ENCODE measurements at regions not wholly inside any gene's neighbourhood (a gene's known extent, or its start where the extent isn't known, plus 50 kb on each side); places are given as distances from the start of the nearest gene placed in this dataset.
A peak's percentile ranks its signal among the peaks of the same experiment; 100 is the strongest.

- Mint-ChIP-seq H3K4me1 (peaks cover 39 to 72% (median 54%) of the 10 kb centered on the region in 7 donors), H3K9me3 (no peaks in the 10 kb centered on the region), H3K4me3 (peak overlapping the region; percentile 2 to 80 (median 62)), H3K27me3 (no peaks in the 10 kb centered on the region), H3K27ac (peak overlapping the region; percentile 67 to 99 (median 94)), H3K36me3 (peaks cover 0 to 2% (median 0%) of the 10 kb centered on the region in 5 donors)
- intact Hi-C loops (cut with micrococcal nuclease), result loop anchor here (1.0 to 10.0 kb wide), 7 partner anchors 8 to 520 kb away; partner anchors contain the start of genes ALDH5A1 (in 1 of the 2) and TDP2 (in 1 of the 2)
- ChIA-PET POLR2A (interaction anchor here (0.6 to 7.7 kb wide), 17 partner anchors 9 to 431 kb away, joined by 3 to 84 read pairs (median 6); partner anchors contain the start of genes C6orf62 and RIPOR2), CTCF (interaction anchor here (0.6 to 7.3 kb wide), 10 partner anchors 13 to 171 kb away, joined by 3 to 77 read pairs (median 5); partner anchors contain the start of gene RIPOR2)
- Histone ChIP-seq H3K27ac (ENCODE audit: low read depth, low read length) (peak overlapping the region; percentile 73), H3K4me3 (ENCODE audit: low read length) (no peak overlapping the region), H3K27me3 (ENCODE audit: control insufficient read depth in 2 of 2, insufficient read depth in 2 of 2, low read length in 2 of 2) (no peaks in the 10 kb centered on the region), H3K9me3 (ENCODE audit: control insufficient read depth in 2 of 3, low read length in 3 of 3) (no peaks in the 10 kb centered on the region), H3K4me1 (ENCODE audit: control insufficient read depth in 2 of 2, insufficient read depth in 2 of 2, low read length in 2 of 2) (peaks cover 13 to 38% of the 10 kb centered on the region in 2 donors), H3K36me3 (ENCODE audit: control insufficient read depth in 2 of 3, insufficient read depth in 3 of 3, low read length in 3 of 3) (no peaks in the 10 kb centered on the region)
- DNase-seq (peak in 7 of 9 donors; percentile 71 to 92 (median 84)), ATAC-seq (peak; percentile 93)
Observed at GRCh38 chr6:25014791-25015560, 79.2 kb upstream of the RIPOR2 start.

- ChIA-PET POLR2A (interaction anchor here (1.6 to 7.7 kb wide), 6 partner anchors 10 to 159 kb away, joined by 5 to 84 read pairs (median 16); partner anchors contain the start of gene RIPOR2), CTCF (interaction anchor here (0.5 to 7.3 kb wide), 6 partner anchors 11 to 545 kb away, joined by 3 to 77 read pairs (median 13); no protein-coding TSS in a partner anchor)
- Histone ChIP-seq H3K9me3 (ENCODE audit: control insufficient read depth in 2 of 3, low read length in 3 of 3) (no peaks in the 10 kb centered on the region), H3K27ac (ENCODE audit: low read depth, low read length) (no peak overlapping the region), H3K27me3 (ENCODE audit: control insufficient read depth in 2 of 2, insufficient read depth in 2 of 2, low read length in 2 of 2) (no peaks in the 10 kb centered on the region), H3K4me3 (ENCODE audit: low read length) (no peak overlapping the region), H3K4me1 (ENCODE audit: control insufficient read depth in 2 of 2, insufficient read depth in 2 of 2, low read length in 2 of 2) (peaks cover 9 to 34% of the 10 kb centered on the region in 2 donors), H3K36me3 (ENCODE audit: control insufficient read depth in 2 of 3, insufficient read depth in 3 of 3, low read length in 3 of 3) (no peaks in the 10 kb centered on the region)
- peak overlapping the region; percentile 11 to 98 (median 88) for H3K27ac Mint-ChIP-seq
- no peak for DNase-seq
- peaks cover 28 to 61% (median 43%) of the 10 kb centered on the region in 7 donors for H3K4me1 Mint-ChIP-seq
- H3K27me3 Mint-ChIP-seq, result no peaks in the 10 kb centered on the region
- ATAC-seq, result no peak
- intact Hi-C loops (cut with micrococcal nuclease), result loop anchor here (5.0 to 10.0 kb wide), 3 partner anchors 239 to 521 kb away; partner anchors contain the start of gene ALDH5A1 (in 1 of the 2)
- H3K9me3 Mint-ChIP-seq, result no peaks in the 10 kb centered on the region
- H3K4me3 Mint-ChIP-seq, result peak overlapping the region in 6 of 10 donors; percentile 5 to 60 (median 20)
- H3K36me3 Mint-ChIP-seq, result no peaks in the 10 kb centered on the region
Observed at GRCh38 chr6:25016014-25016720, 80.4 kb upstream of the RIPOR2 start.

GRCh38 chr6:25017486-25017885, 81.7 kb upstream of the RIPOR2 start:
- Histone ChIP-seq H3K36me3 (ENCODE audit: control insufficient read depth in 2 of 3, insufficient read depth in 3 of 3, low read length in 3 of 3) (no peaks in the 10 kb centered on the region), H3K4me3 (ENCODE audit: low read length) (no peak overlapping the region), H3K9me3 (ENCODE audit: control insufficient read depth in 2 of 3, low read length in 3 of 3) (no peaks in the 10 kb centered on the region), H3K27ac (ENCODE audit: low read depth, low read length) (peak overlapping the region; percentile 61), H3K27me3 (ENCODE audit: control insufficient read depth in 2 of 2, insufficient read depth in 2 of 2, low read length in 2 of 2) (no peaks in the 10 kb centered on the region), H3K4me1 (ENCODE audit: control insufficient read depth in 2 of 2, insufficient read depth in 2 of 2, low read length in 2 of 2) (peaks cover 9 to 34% of the 10 kb centered on the region in 2 donors)
- no peaks in the 10 kb centered on the region for H3K27me3 Mint-ChIP-seq
- H3K27ac Mint-ChIP-seq, result peak overlapping the region; percentile 40 to 98 (median 94)
- no peaks in the 10 kb centered on the region for H3K36me3 Mint-ChIP-seq
- no peaks in the 10 kb centered on the region for H3K9me3 Mint-ChIP-seq
- ATAC-seq (no peak), DNase-seq (no peak)
- peak overlapping the region; percentile 1 to 79 (median 62) for H3K4me3 Mint-ChIP-seq
- ChIA-PET POLR2A (interaction anchor here (0.5 to 7.7 kb wide), 32 partner anchors 9 to 305 kb away, joined by 3 to 84 read pairs (median 4); partner anchors contain the start of gene RIPOR2), CTCF (interaction anchor here (0.6 to 7.3 kb wide), 45 partner anchors 8 to 438 kb away, joined by 3 to 77 read pairs (median 4); partner anchors contain the start of gene RIPOR2)
- H3K4me1 Mint-ChIP-seq, result peaks cover 25 to 50% (median 41%) of the 10 kb centered on the region in 7 donors
- intact Hi-C loops (cut with micrococcal nuclease), result loop anchor here (5.0 to 10.0 kb wide), 3 partner anchors 240 to 523 kb away; partner anchors contain the start of gene ALDH5A1 (in 1 of the 2)

- Mint-ChIP-seq H3K9me3 (no peaks in the 10 kb centered on the region), H3K36me3 (no peaks in the 10 kb centered on the region), H3K27ac (peak overlapping the region; percentile 40 to 98 (median 94)), H3K4me1 (peaks cover 25 to 48% (median 39%) of the 10 kb centered on the region in 7 donors), H3K27me3 (no peaks in the 10 kb centered on the region), H3K4me3 (peak overlapping the region in 9 of 10 donors; percentile 35 to 79 (median 67))
- CTCF ChIA-PET, result interaction anchor here (0.6 to 7.3 kb wide), 47 partner anchors 9 to 438 kb away, joined by 3 to 77 read pairs (median 4); partner anchors contain the start of gene RIPOR2
- no peaks in the 10 kb centered on the region for H3K9me3 ChIP-seq (ENCODE audit: control insufficient read depth in 2 of 3, low read length in 3 of 3)
- no peaks in the 10 kb centered on the region for H3K36me3 ChIP-seq (ENCODE audit: control insufficient read depth in 2 of 3, insufficient read depth in 3 of 3, low read length in 3 of 3)
- no peaks in the 10 kb centered on the region for H3K27me3 ChIP-seq (ENCODE audit: control insufficient read depth in 2 of 2, insufficient read depth in 2 of 2, low read length in 2 of 2)
- H3K4me3 ChIP-seq (ENCODE audit: low read length), result no peak overlapping the region
- intact Hi-C loops (cut with micrococcal nuclease), result loop anchor here (1.0 to 10.0 kb wide), 13 partner anchors 26 to 523 kb away; partner anchors contain the start of genes ALDH5A1 (in 1 of the 2), C6orf62 (in 1 of the 2) and GMNN (in 1 of the 2)
- peak; percentile 52 to 86 (median 81) for DNase-seq
- peak overlapping the region; percentile 61 for H3K27ac ChIP-seq (ENCODE audit: low read depth, low read length)
- peaks cover 9 to 34% of the 10 kb centered on the region in 2 donors for H3K4me1 ChIP-seq (ENCODE audit: control insufficient read depth in 2 of 2, insufficient read depth in 2 of 2, low read length in 2 of 2)
- POLR2A ChIA-PET, result interaction anchor here (0.6 to 7.7 kb wide), 37 partner anchors 9 to 434 kb away, joined by 3 to 84 read pairs (median 4); partner anchors contain the start of gene RIPOR2
- peak; percentile 88 for ATAC-seq
Observed at GRCh38 chr6:25017932-25018567, 82.3 kb upstream of the RIPOR2 start.

GRCh38 chr6:25018568-25018954, 82.8 kb upstream of the RIPOR2 start:
- no peaks in the 10 kb centered on the region for H3K9me3 Mint-ChIP-seq
- H3K36me3 Mint-ChIP-seq, result no peaks in the 10 kb centered on the region
- peaks cover 25 to 42% (median 39%) of the 10 kb centered on the region in 7 donors for H3K4me1 Mint-ChIP-seq
- no peaks in the 10 kb centered on the region for H3K36me3 ChIP-seq (ENCODE audit: control insufficient read depth in 2 of 3, insufficient read depth in 3 of 3, low read length in 3 of 3)
- no peaks in the 10 kb centered on the region for H3K27me3 ChIP-seq (ENCODE audit: control insufficient read depth in 2 of 2, insufficient read depth in 2 of 2, low read length in 2 of 2)
- ChIA-PET CTCF (interaction anchor here (0.8 to 7.3 kb wide), 30 partner anchors 9 to 439 kb away, joined by 3 to 77 read pairs (median 4); partner anchors contain the start of gene RIPOR2), POLR2A (interaction anchor here (0.6 to 7.7 kb wide), 21 partner anchors 8 to 434 kb away, joined by 3 to 84 read pairs (median 5); partner anchors contain the start of gene RIPOR2)
- peak overlapping the region in 2 of 9 donors; percentile 85 to 94 for H3K27ac Mint-ChIP-seq
- no peak overlapping the region for H3K27ac ChIP-seq (ENCODE audit: low read depth, low read length)
- H3K4me3 Mint-ChIP-seq, result no peak overlapping the region
- DNase-seq (no peak), ATAC-seq (no peak)
- no peaks in the 10 kb centered on the region for H3K9me3 ChIP-seq (ENCODE audit: control insufficient read depth in 2 of 3, low read length in 3 of 3)
- intact Hi-C loops (cut with micrococcal nuclease), result loop anchor here (1.0 to 10.0 kb wide), 13 partner anchors 26 to 524 kb away; partner anchors contain the start of genes ALDH5A1 (in 1 of the 2), C6orf62 (in 1 of the 2) and GMNN (in 1 of the 2)
- H3K4me1 ChIP-seq (ENCODE audit: control insufficient read depth in 2 of 2, insufficient read depth in 2 of 2, low read length in 2 of 2), result peaks cover 9 to 34% of the 10 kb centered on the region in 2 donors
- H3K4me3 ChIP-seq (ENCODE audit: low read length), result no peak overlapping the region
- no peaks in the 10 kb centered on the region for H3K27me3 Mint-ChIP-seq
